Epithelial cell of proximal tubule (primary cell): ENCODE measurements at regions not wholly inside any gene's neighbourhood (a gene's known extent, or its start where the extent isn't known, plus 50 kb on each side); places are given as distances from the start of the nearest gene placed in this dataset.

Experiments used
- DNase-seq: peaks from one replicate; pipeline ENCODE4 v3.0.0-alpha.2; 2011; ENCODE audit warnings: low read depth
- H3K4me3 ChIP-seq: 2 replicates; pipeline ENCODE4 v1.5.1; 2011; ENCODE audit warnings: low read depth, mild to moderate bottlenecking, low read length
- TF ChIP-seq, protein P1 (sequence below): conservative IDR thresholded peaks from 2 replicates; pipeline ENCODE4 v1.5.1; 2012; ENCODE audit warnings: low read depth, mild to moderate bottlenecking, low read length

DNA sequence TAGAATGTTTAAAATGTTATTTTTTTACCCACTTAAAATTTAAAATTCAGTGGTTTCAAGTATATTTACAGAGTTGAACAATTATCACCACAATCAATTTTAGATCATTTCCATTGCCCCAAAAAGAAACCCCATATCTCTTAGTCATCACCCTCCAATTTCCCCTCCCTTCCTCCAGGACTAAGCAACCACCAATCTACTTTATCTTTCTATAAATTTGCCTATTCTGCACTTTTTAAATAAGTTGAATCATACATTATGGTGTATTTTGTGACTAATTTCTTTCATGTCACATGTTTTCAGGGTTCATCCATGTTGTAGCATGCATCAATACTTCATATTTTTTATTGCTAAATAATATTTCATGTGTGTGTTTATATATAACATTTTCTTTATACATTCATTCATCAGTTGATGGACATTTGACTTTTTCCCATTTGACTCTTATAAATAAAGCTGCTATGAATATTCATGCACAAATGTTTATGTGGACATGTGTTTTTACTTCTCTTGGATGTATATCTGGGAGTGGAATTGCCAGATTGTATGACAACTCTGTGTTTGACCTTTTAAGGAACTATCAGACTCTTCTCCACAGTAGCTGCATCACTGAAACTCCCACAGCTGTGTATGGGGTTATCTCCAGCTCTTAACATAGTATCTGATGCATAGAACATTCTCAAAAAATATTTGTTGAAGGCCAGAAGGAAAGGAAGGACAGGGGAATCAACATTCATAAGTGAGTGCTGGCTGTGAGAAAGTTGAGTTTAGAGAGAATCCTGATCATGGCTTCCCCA, 107.8 kb upstream of the OXGR1 start:
- DNase-seq = no peak
- H3K4me3 ChIP-seq = no peak overlapping the region
- TF ChIP-seq, protein P1, sequence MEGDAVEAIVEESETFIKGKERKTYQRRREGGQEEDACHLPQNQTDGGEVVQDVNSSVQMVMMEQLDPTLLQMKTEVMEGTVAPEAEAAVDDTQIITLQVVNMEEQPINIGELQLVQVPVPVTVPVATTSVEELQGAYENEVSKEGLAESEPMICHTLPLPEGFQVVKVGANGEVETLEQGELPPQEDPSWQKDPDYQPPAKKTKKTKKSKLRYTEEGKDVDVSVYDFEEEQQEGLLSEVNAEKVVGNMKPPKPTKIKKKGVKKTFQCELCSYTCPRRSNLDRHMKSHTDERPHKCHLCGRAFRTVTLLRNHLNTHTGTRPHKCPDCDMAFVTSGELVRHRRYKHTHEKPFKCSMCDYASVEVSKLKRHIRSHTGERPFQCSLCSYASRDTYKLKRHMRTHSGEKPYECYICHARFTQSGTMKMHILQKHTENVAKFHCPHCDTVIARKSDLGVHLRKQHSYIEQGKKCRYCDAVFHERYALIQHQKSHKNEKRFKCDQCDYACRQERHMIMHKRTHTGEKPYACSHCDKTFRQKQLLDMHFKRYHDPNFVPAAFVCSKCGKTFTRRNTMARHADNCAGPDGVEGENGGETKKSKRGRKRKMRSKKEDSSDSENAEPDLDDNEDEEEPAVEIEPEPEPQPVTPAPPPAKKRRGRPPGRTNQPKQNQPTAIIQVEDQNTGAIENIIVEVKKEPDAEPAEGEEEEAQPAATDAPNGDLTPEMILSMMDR = no peak

DNA sequence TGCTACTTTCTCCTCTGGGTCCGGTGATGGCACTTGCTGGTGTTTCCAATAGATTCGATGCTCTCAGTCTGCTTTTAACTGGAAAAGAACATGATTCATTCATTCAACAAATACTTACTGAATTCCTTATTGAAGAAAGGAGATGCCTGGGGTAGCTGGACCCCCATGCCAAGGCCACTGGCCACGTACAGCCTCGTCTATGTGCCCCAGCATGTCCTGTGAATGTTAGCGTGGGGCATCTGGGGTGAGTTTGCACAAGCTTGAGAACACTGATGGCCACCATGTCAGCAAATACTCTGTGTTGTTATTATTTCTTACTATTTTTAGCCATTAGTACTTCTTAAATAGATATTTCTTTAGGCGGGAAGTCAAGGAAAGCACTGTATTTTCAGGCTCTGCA, 112.0 kb upstream of the OXGR1 start:
- TF ChIP-seq, protein P1 = no peak

DNA sequence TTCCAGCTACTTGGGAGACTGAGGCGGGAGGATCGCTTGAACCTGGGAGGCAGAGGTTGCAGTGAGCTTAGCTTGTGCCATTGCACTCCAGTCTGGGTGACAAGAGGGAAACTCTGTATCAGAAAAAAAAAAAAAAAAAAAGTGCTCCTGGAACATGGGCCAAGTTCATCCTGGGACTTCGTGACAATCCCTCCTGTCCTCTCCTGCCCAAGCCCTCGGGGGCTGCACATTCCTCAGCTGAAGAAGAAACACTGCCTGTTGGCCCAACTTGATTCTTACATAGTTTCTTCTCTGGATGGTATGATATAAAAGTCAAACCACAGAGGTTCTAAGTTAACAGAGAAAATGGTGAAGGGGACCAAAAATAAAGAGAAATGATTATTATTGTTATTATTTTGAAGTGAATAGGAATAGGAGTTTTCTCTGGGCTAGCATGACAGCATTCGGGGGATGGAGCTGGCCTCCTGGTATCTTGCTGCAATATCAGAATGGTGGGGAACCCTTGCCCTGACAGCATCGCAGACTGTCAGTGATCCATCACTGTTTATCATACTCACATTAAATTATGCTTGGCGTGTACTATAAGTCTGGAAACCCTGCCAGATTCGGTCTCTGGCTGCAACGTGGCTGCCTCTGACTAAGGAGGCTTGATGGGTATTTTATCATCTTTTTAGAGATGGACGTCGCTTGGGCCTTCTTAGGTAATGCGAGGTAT, 113.7 kb upstream of the OXGR1 start:
- TF ChIP-seq, protein P1 = no peak
- H3K4me3 ChIP-seq = no peak overlapping the region
- DNase-seq = no peak

More for the DNA sequence above, 112.0 kb upstream of the OXGR1 start:
- H3K4me3 ChIP-seq = no peak overlapping the region
- DNase-seq = no peak

DNA sequence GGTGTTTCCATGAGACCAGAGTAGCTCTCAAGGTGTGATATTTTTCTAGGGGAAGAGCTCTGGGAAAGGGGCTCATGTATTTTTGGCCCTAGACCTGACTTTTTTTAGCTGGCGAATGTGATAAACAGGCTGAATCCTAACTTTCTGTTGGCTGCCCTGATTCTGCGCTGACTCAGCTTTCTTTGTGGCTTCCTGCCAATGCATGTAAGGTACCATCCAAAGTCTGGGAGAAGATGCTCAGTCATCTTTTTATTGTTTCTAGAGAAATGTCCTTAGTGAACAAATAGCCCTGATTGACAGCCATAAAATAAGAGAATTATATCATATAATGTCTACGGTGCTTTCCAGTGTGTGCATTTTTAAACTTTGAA, 113.6 kb upstream of the MBNL2 start:
- TF ChIP-seq, protein P1 = no peak
- no peak for DNase-seq
- H3K4me3 ChIP-seq = no peak overlapping the region

DNA sequence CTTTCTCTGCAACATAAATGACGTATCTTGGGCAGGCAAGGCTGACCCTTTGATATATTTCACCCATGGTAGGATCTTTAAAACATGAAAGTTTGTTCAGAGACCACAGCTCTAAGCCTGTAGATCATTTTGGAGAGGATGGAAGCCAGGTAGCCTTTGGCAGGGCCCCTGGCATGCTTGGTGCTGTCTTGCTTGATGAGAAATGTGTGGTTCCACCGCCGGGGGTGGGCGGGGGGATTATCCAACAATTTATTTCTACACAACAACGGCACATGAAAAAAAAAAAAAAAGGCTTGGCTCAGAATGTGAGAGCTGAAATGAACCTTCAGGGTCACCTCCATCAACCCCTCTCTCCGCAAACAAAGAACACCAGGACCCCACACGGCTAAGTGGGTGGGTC, 112.9 kb upstream of the MBNL2 start:
- no peak overlapping the region for H3K4me3 ChIP-seq

DNA sequence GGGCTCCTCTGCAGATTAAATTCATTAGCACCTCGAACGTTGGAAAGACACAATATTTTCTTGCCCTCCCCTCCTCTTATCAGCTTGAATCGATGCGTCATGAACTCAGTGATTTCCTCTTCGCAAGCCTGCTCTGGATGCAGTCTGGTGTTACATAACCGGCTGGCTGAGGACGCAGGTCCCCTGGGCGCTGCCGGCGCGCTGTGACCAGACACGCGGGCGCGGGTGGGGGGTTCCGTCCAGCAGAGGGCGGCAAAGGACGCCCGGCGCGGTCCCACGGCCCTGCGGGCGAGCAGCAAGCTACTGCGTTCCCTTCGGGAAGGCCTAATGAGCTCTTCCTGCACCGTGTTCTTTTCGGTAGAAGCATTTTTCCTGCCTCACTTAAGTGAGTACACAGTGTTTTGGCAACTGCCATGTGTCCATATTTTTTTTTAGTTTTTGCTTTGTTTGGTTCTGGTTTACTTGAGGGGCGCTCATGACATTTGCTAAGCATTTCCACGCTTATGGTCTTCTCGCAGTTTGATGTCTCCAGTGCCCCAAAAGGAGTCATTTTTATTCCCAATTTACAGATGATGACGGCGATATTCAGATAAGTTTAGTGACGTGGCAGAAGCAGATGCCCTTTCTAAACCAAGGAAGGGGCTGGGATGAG, 112.2 kb upstream of the MBNL2 start:
- TF ChIP-seq, protein P1 = peak; percentile 83
- no peak for DNase-seq
- no peak overlapping the region for H3K4me3 ChIP-seq

More for the DNA sequence above, 112.9 kb upstream of the MBNL2 start:
- TF ChIP-seq, protein P1 = no peak
- DNase-seq = no peak
